CD14-positive monocyte (primary cell): ENCODE measurements at regions not wholly inside any gene's neighbourhood (a gene's known extent, or its start where the extent isn't known, plus 50 kb on each side); places are given as distances from the start of the nearest gene placed in this dataset.

Source experiments
- DNase-seq, 3 donors: peaks; one replicate each; pipeline ENCODE4 v3.0.0-alpha.2; 2011 to 2022
- H2AFZ ChIP-seq: 2 replicates; pipeline ENCODE4 v1.6.0; 2012; ENCODE audit warnings: mild to moderate bottlenecking, low read depth, low read length, inconsistent platforms; ENCODE audit not compliant: insufficient read depth, poor library complexity, severe bottlenecking
- H3K27ac ChIP-seq, 2 donors: 1 replicate in 1 of 2; 2 replicates in 1 of 2; pipeline ENCODE4 v1.5.1; 2012 to 2013; ENCODE audit warnings: low read length in 2 of 2, control low read depth in 1 of 2, inconsistent platforms in 1 of 2, low read depth in 1 of 2, mild to moderate bottlenecking in 1 of 2
- H3K27me3 ChIP-seq, 2 donors: one replicate each; pipeline versions ENCODE4 v1.6.0 to v1.6.1; 2011 to 2013; ENCODE audit warnings: low read length in 2 of 2; ENCODE audit not compliant: control insufficient read depth in 2 of 2, insufficient read depth in 2 of 2
- H3K36me3 ChIP-seq, 2 donors: replicated peaks in 1 of 2; 1 replicate in 1 of 2; 2 replicates in 1 of 2; pipeline versions ENCODE4 v1.5.1 to v1.6.1; 2012 to 2013; ENCODE audit warnings: low read length in 2 of 2, control low read depth in 1 of 2, inconsistent platforms in 1 of 2, mild to moderate bottlenecking in 1 of 2; ENCODE audit not compliant: insufficient read depth in 2 of 2, control insufficient read depth in 1 of 2
- H3K4me1 ChIP-seq, 2 donors: 1 replicate in 1 of 2; 2 replicates in 1 of 2; pipeline versions ENCODE4 v1.5.1 to v1.6.1; 2012 to 2013; ENCODE audit warnings: low read length in 2 of 2, control low read depth in 1 of 2, inconsistent platforms in 1 of 2, mild to moderate bottlenecking in 1 of 2, moderate library complexity in 1 of 2; ENCODE audit not compliant: insufficient read depth in 2 of 2, control insufficient read depth in 1 of 2
- H3K4me2 ChIP-seq: replicated peaks from 2 replicates; pipeline ENCODE3; 2012; ENCODE audit warnings: low read length, moderate library complexity, mild to moderate bottlenecking; ENCODE audit not compliant: poor library complexity, severe bottlenecking; ENCODE audit errors: extremely low read depth
- H3K4me3 ChIP-seq, 3 experiments: fragments of 200-600 bp in 1 of 3; sonication (generic) in 1 of 3; replicated peaks in 1 of 3; 1 replicate in 2 of 3; 2 replicates in 1 of 3; pipeline ENCODE4 v1.5.1; 2011 to 2013; ENCODE audit warnings: low read length in 3 of 3, mild to moderate bottlenecking in 3 of 3, control low read depth in 2 of 3, low read depth in 2 of 3, inconsistent platforms in 1 of 3, moderate library complexity in 1 of 3
- H3K79me2 ChIP-seq: 2 replicates; pipeline ENCODE4 v1.6.0; 2012; ENCODE audit warnings: mild to moderate bottlenecking, control low read depth, inconsistent platforms, low read length, moderate library complexity; ENCODE audit not compliant: insufficient read depth
- H3K9ac ChIP-seq: 2 replicates; pipeline ENCODE4 v1.6.0; 2017; ENCODE audit warnings: low read length, mild to moderate bottlenecking; ENCODE audit not compliant: insufficient read depth, poor library complexity, severe bottlenecking
- H3K9me3 ChIP-seq, 2 donors: replicated peaks in 1 of 2; 1 replicate in 1 of 2; 2 replicates in 1 of 2; pipeline versions ENCODE4 v1.5.1 to v1.6.1; 2012 to 2013; ENCODE audit warnings: low read length in 2 of 2, control low read depth in 1 of 2; ENCODE audit not compliant: control insufficient read depth in 1 of 2, insufficient read depth in 1 of 2
- H4K20me1 ChIP-seq: 2 replicates; pipeline ENCODE4 v1.6.0; 2012; ENCODE audit warnings: mild to moderate bottlenecking, low read length, control low read depth, moderate library complexity; ENCODE audit not compliant: insufficient read depth
- H3K27ac Mint-ChIP-seq, 7 donors: one replicate each; pipeline ENCODE4 v1.8.0; 2020; ENCODE audit warnings: mild to moderate bottlenecking in 7 of 7, mixed read lengths in 7 of 7, moderate library complexity in 6 of 7, inconsistent platforms in 2 of 7
- H3K27me3 Mint-ChIP-seq, 3 donors: one replicate each; pipeline ENCODE4 v1.8.0; 2021 to 2022; ENCODE audit warnings: low read depth in 3 of 3, mild to moderate bottlenecking in 3 of 3, mixed read lengths in 3 of 3, moderate library complexity in 3 of 3, inconsistent platforms in 1 of 3
- H3K36me3 Mint-ChIP-seq, 2 donors: one replicate each; pipeline ENCODE4 v1.8.0; 2020; ENCODE audit warnings: mixed read lengths in 2 of 2, inconsistent platforms in 1 of 2, mild to moderate bottlenecking in 1 of 2
- H3K4me1 Mint-ChIP-seq: one replicate; pipeline ENCODE4 v1.8.0; 2020; ENCODE audit warnings: mild to moderate bottlenecking, mixed read lengths
- H3K4me3 Mint-ChIP-seq, 2 donors: one replicate each; pipeline ENCODE4 v1.8.0; 2020; ENCODE audit warnings: mild to moderate bottlenecking in 2 of 2, mixed read lengths in 2 of 2, moderate library complexity in 1 of 2
- H3K9me3 Mint-ChIP-seq, 7 donors: one replicate each; pipeline ENCODE4 v1.8.0; 2020 to 2022; ENCODE audit warnings: mixed read lengths in 7 of 7, mild to moderate bottlenecking in 6 of 7, moderate library complexity in 6 of 7, inconsistent platforms in 2 of 7
- CTCF ChIP-seq: fragments of 200-600 bp; IDR thresholded peaks from one replicate; pipeline ENCODE4 v1.8.0; 2022; ENCODE audit warnings: antibody characterized with exemption, mild to moderate bottlenecking
- WGBS: methylation state at CpG from one replicate; pipeline ENCODE4 v1.1.5; 2013; ENCODE audit warnings: missing lambda C conversion rate; ENCODE audit not compliant: insufficient coverage; 5-methylcytosine and 5-hydroxymethylcytosine counted together
- intact Hi-C, 2 donors: fragments of 100-400 bp; cut with micrococcal nuclease; formaldehyde crosslinking; loops; one replicate each; pipeline versions ENCODE4 v1.15.0 to v1.15.1; 2023

GRCh38 chr13:105144020-105144419, 1391.4 kb downstream of the EFNB2 start:
- Mint-ChIP-seq H3K27ac (no peak overlapping the region), H3K36me3 (no peaks in the 10 kb centered on the region), H3K4me3 (no peak overlapping the region), H3K9me3 (no peaks in the 10 kb centered on the region), H3K27me3 (no peaks in the 10 kb centered on the region), H3K4me1 (peaks cover 12% of the 10 kb centered on the region)
- TF ChIP-seq CTCF, result no peak
- no peak for DNase-seq
- H3K9me3 ChIP-seq, result no peaks in the 10 kb centered on the region
- no peak overlapping the region for H3K9ac ChIP-seq
- no CpG with 5 or more reads among the region's 3 CpGs for WGBS
- no peaks in the 10 kb centered on the region for H3K79me2 ChIP-seq
- H3K4me1 ChIP-seq, result peaks cover 6 to 8% of the 10 kb centered on the region in 2 donors
- no peak overlapping the region for H2AFZ ChIP-seq
- no peak overlapping the region for H3K4me3 ChIP-seq
- no peaks in the 10 kb centered on the region for H3K36me3 ChIP-seq
- no peak overlapping the region for H3K4me2 ChIP-seq
- H3K27me3 ChIP-seq, result no peaks in the 10 kb centered on the region
- intact Hi-C loops, result no loop called here
- no peak overlapping the region for H3K27ac ChIP-seq
- H4K20me1 ChIP-seq, result no peaks in the 10 kb centered on the region

GRCh38 chr13:105142556-105142955, 1392.9 kb downstream of the EFNB2 start:
- Histone ChIP-seq H3K79me2 (no peaks in the 10 kb centered on the region), H3K27ac (no peak overlapping the region), H3K9ac (no peak overlapping the region), H3K36me3 (no peaks in the 10 kb centered on the region), H3K27me3 (no peaks in the 10 kb centered on the region), H3K4me2 (no peak overlapping the region), H3K4me1 (peaks cover 16% of the 10 kb centered on the region in 2 donors), H3K4me3 (no peak overlapping the region), H4K20me1 (no peaks in the 10 kb centered on the region), H2AFZ (no peak overlapping the region), H3K9me3 (no peaks in the 10 kb centered on the region)
- Mint-ChIP-seq H3K36me3 (no peaks in the 10 kb centered on the region), H3K27me3 (no peaks in the 10 kb centered on the region), H3K4me3 (no peak overlapping the region), H3K9me3 (no peaks in the 10 kb centered on the region), H3K27ac (no peak overlapping the region), H3K4me1 (peaks cover 22% of the 10 kb centered on the region)
- 10% methylated on average over 2 of the region's 2 CpGs for WGBS
- no peak for DNase-seq
- intact Hi-C loops, result no loop called here
- TF ChIP-seq CTCF, result no peak
